HL-60 (cell line): ENCODE measurements at regions not wholly inside any gene's neighbourhood (a gene's known extent, or its start where the extent isn't known, plus 50 kb on each side); places are given as distances from the start of the nearest gene placed in this dataset.

Experiments
- CTCF ChIP-seq: IDR thresholded peaks from one replicate; pipeline ENCODE4 v1.5.1; 2011; ENCODE audit warnings: low read length, control low read depth, inconsistent platforms; ENCODE audit not compliant: insufficient read depth
- GABPA ChIP-seq: IDR thresholded peaks from 2 replicates; pipeline ENCODE4 v1.6.1; 2012; ENCODE audit warnings: low read depth
- POLR2AphosphoS5 ChIP-seq: IDR thresholded peaks from 2 replicates; pipeline ENCODE4 v1.6.1; 2012; ENCODE audit warnings: low read depth
- REST ChIP-seq: IDR thresholded peaks from 2 replicates; pipeline ENCODE4 v1.6.1; 2012; ENCODE audit warnings: low read depth; ENCODE audit not compliant: insufficient replicate concordance
- SPI1 ChIP-seq: IDR thresholded peaks from 2 replicates; pipeline ENCODE4 v1.6.1; 2012; ENCODE audit warnings: low read depth, mild to moderate bottlenecking, borderline replicate concordance

- TF ChIP-seq CTCF (no peak), REST (no peak), POLR2AphosphoS5 (no peak), GABPA (no peak), SPI1 (no peak)
Observed at GRCh38 chr14:104392001-104392395, 187.6 kb upstream of the C14orf180 start.
